HG03460 (cell line): ENCODE measurements at regions not wholly inside any gene's neighbourhood (a gene's known extent, or its start where the extent isn't known, plus 50 kb on each side); places are given as distances from the start of the nearest gene placed in this dataset.

Experiments used
- ATAC-seq: cut with Tn5 transposase; IDR thresholded peaks from one replicate; pipeline ENCODE4 v1.9.1; 2021; ENCODE audit not compliant: unreplicated experiment

- ATAC-seq, result no peak
Observed at GRCh38 chr1:222301652-222302051, 246.3 kb downstream of the HHIPL2 start.

- ATAC-seq, result no peak
Observed at GRCh38 chr1:222299524-222299923, 248.4 kb downstream of the HHIPL2 start.

GRCh38 chr1:222290866-222291265, 257.0 kb downstream of the HHIPL2 start:
- ATAC-seq, result no peak

GRCh38 chr1:222288053-222288452, 259.9 kb downstream of the HHIPL2 start:
- ATAC-seq, result no peak

- no peak for ATAC-seq
Observed at GRCh38 chr1:222286011-222286410, 261.9 kb downstream of the HHIPL2 start.

- no peak for ATAC-seq
Observed at GRCh38 chr1:222285526-222285925, 262.4 kb downstream of the HHIPL2 start.

GRCh38 chr1:222284466-222284865, 263.4 kb downstream of the HHIPL2 start:
- ATAC-seq, result no peak

- ATAC-seq, result no peak
Observed at GRCh38 chr1:222283147-222283768, 264.6 kb downstream of the HHIPL2 start.

GRCh38 chr1:222279591-222279990, 268.3 kb downstream of the HHIPL2 start:
- no peak for ATAC-seq

GRCh38 chr1:222278501-222278900, 269.4 kb downstream of the HHIPL2 start:
- ATAC-seq, result no peak

GRCh38 chr1:222275729-222276465, 272.0 kb downstream of the HHIPL2 start:
- ATAC-seq, result no peak

GRCh38 chr1:222275001-222275728, 272.7 kb downstream of the HHIPL2 start:
- no peak for ATAC-seq

- no peak for ATAC-seq
Observed at GRCh38 chr1:222266223-222267196, 281.4 kb downstream of the HHIPL2 start.

- ATAC-seq, result no peak
Observed at GRCh38 chr1:222263791-222264190, 284.1 kb downstream of the HHIPL2 start.

- ATAC-seq, result no peak
Observed at GRCh38 chr1:222257027-222257426, 290.9 kb downstream of the HHIPL2 start.

GRCh38 chr1:222256058-222256457, 291.8 kb downstream of the HHIPL2 start:
- ATAC-seq, result no peak

GRCh38 chr1:222252788-222253187, 295.1 kb downstream of the HHIPL2 start:
- ATAC-seq, result no peak

- no peak for ATAC-seq
Observed at GRCh38 chr1:222251847-222252246, 296.1 kb downstream of the HHIPL2 start.

GRCh38 chr1:222250376-222250775, 297.5 kb downstream of the HHIPL2 start:
- no peak for ATAC-seq

- no peak for ATAC-seq
Observed at GRCh38 chr1:222247811-222248310, 300.0 kb downstream of the HHIPL2 start.

GRCh38 chr1:222247081-222247480, 300.8 kb downstream of the HHIPL2 start:
- no peak for ATAC-seq
